ENCODE measurements at regions not wholly inside any gene's neighbourhood (a gene's known extent, or its start where the extent isn't known, plus 50 kb on each side); places are given as distances from the start of the nearest gene placed in this dataset.
"Not testable (repeated sequence)": the region's sequence is repeated elsewhere in the genome, so short reads cannot be mapped to it uniquely, and the experiment has no call there.

- no peaks in the 10 kb centered on the region for H3K36me3 ChIP-seq
- H3K27ac ChIP-seq = no peak overlapping the region
- no peaks in the 10 kb centered on the region for H3K4me1 ChIP-seq
- no peak for TF ChIP-seq CTCF (IDR thresholded peaks at IDR 0.05)
- TF ChIP-seq POLR2A (IDR thresholded peaks at IDR 0.05) = no peak
- H3K27me3 ChIP-seq = no peaks in the 10 kb centered on the region
- no peak for DNase-seq
- no peaks in the 10 kb centered on the region for H3K9me3 ChIP-seq
- no peak overlapping the region for H3K4me3 ChIP-seq
These were observed 274.8 kb upstream of the SPAG17 start for GRCh38 chr1:118459871-118460270.

- DNase-seq, H3K27me3 ChIP-seq, H3K36me3 ChIP-seq, H3K4me1 ChIP-seq, H3K9me3 ChIP-seq, H3K4me3 ChIP-seq, H3K27ac ChIP-seq: not testable (repeated sequence)
These were observed 268.8 kb upstream of the SPAG17 start for GRCh38 chr1:118453856-118454255.

GRCh38 chr1:118445156-118445555 lies 260.1 kb upstream of the SPAG17 start:
- Histone ChIP-seq H3K27me3 (no peaks in the 10 kb centered on the region), H3K36me3 (no peaks in the 10 kb centered on the region), H3K27ac (no peak overlapping the region), H3K4me1 (no peaks in the 10 kb centered on the region), H3K4me3 (no peak overlapping the region), H3K9me3 (no peaks in the 10 kb centered on the region)
- no peak for DNase-seq
- no peak for TF ChIP-seq CTCF (IDR thresholded peaks at IDR 0.05)
- TF ChIP-seq POLR2A (IDR thresholded peaks at IDR 0.05) = no peak

GRCh38 chr1:118442214-118442613 lies 257.2 kb upstream of the SPAG17 start:
- no peak for DNase-seq
- Histone ChIP-seq H3K36me3 (no peaks in the 10 kb centered on the region), H3K4me1 (no peaks in the 10 kb centered on the region), H3K27me3 (no peaks in the 10 kb centered on the region), H3K4me3 (no peak overlapping the region), H3K9me3 (no peaks in the 10 kb centered on the region), H3K27ac (no peak overlapping the region)
- TF ChIP-seq POLR2A (IDR thresholded peaks at IDR 0.05) (no peak), CTCF (IDR thresholded peaks at IDR 0.05) (no peak)

- TF ChIP-seq POLR2A (IDR thresholded peaks at IDR 0.05) = no peak
- Histone ChIP-seq H3K9me3 (no peaks in the 10 kb centered on the region), H3K36me3 (no peaks in the 10 kb centered on the region), H3K4me3 (no peak overlapping the region), H3K27me3 (no peaks in the 10 kb centered on the region), H3K27ac (no peak overlapping the region), H3K4me1 (no peaks in the 10 kb centered on the region)
- no peak for DNase-seq
These were observed 252.6 kb upstream of the SPAG17 start for GRCh38 chr1:118437664-118438063.

GRCh38 chr1:118429856-118430255 lies 244.8 kb upstream of the SPAG17 start:
- no peak overlapping the region for H3K4me3 ChIP-seq
- no peaks in the 10 kb centered on the region for H3K27me3 ChIP-seq
- no peak for DNase-seq
- H3K4me1 ChIP-seq = no peaks in the 10 kb centered on the region
- TF ChIP-seq CTCF (IDR thresholded peaks at IDR 0.05) (no peak), POLR2A (IDR thresholded peaks at IDR 0.05) (no peak)
- no peaks in the 10 kb centered on the region for H3K9me3 ChIP-seq
- H3K27ac ChIP-seq = no peak overlapping the region
- H3K36me3 ChIP-seq = no peaks in the 10 kb centered on the region

GRCh38 chr1:118421868-118422350 lies 236.9 kb upstream of the SPAG17 start:
- Histone ChIP-seq H3K27ac (no peak overlapping the region), H3K36me3 (no peaks in the 10 kb centered on the region), H3K9me3 (no peaks in the 10 kb centered on the region), H3K27me3 (no peaks in the 10 kb centered on the region), H3K4me3 (no peak overlapping the region), H3K4me1 (no peaks in the 10 kb centered on the region)
- TF ChIP-seq CTCF (IDR thresholded peaks at IDR 0.05) (no peak), POLR2A (IDR thresholded peaks at IDR 0.05) (no peak)
- no peak for DNase-seq
